HG03103 (cell line): ENCODE measurements at regions not wholly inside any gene's neighbourhood (a gene's known extent, or its start where the extent isn't known, plus 50 kb on each side); places are given as distances from the start of the nearest gene placed in this dataset.
"Not testable (repeated sequence)": the region's sequence is repeated elsewhere in the genome, so short reads cannot be mapped to it uniquely, and the experiment has no call there.

Experiments
- ATAC-seq: cut with Tn5 transposase; IDR thresholded peaks from one replicate; pipeline ENCODE4 v1.9.1; 2021; ENCODE audit warnings: low read depth; ENCODE audit not compliant: unreplicated experiment

GRCh38 chr16:64736857-64737256 is 385.0 kb downstream of the CDH11 start:
- no peak for ATAC-seq

- no peak for ATAC-seq
Measured at GRCh38 chr16:64731891-64732290, 390.0 kb downstream of the CDH11 start.

DNA sequence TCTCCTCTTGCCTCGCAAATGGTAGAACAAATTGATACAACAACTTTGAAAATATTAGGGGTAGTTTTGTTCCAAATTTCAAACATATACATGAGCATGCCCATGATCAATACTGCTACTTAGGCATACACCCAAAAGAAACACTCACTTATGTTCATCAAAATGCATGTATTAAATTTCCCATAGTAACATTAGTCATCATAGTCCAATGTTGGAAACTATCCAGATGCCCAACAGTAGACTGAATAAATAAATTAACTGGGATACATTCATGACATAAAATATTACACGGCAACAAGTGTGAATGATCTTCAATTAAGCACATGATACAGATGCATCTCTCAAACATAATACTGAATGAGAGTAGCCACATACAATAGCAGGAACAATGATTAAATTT is 391.6 kb downstream of the CDH11 start:
- ATAC-seq, result no peak

DNA sequence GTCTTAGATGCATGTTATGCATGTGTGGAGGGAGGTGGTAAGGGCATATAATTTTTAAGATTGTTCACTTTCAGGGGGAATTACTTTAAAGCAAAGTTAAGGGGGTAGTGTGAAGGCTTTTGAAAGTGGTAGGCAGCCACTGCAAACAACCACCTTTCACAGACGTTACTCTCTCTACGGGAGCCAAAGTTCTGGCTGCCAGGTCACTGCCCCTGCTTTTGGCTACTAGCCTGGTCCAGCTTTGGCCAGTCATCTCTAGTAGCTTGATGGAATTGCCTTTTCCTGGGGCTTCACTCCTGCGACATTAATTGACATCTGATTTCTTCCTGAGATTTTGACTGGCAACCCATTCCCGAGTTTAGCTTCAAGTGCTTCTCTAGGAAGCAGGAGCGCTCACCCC is 397.5 kb downstream of the CDH11 start:
- ATAC-seq, result no peak

DNA sequence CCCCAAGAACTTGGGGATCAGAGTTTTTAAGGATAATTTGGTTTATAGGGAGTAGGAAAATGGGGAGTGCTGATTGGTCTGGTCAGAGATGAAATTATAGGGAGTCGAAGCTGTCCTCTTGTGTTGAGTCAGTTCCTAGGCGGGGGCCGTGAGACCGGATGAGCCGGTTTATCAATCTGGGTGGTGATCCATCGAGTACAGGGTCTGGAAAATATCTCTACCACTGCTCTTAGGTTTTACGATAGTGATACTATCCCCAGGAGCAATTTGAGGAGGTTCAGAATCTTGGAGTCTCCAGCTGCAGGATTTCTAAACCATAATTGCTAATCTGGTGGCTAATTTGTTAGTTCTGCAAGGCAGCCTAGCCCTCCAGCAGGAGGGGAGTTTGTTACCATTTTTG is 403.4 kb downstream of the CDH11 start:
- no peak for ATAC-seq

GRCh38 chr16:64717871-64718270 is 404.0 kb downstream of the CDH11 start:
- no peak for ATAC-seq

- ATAC-seq, result no peak
Measured at GRCh38 chr16:64715624-64716023, 406.2 kb downstream of the CDH11 start.

DNA sequence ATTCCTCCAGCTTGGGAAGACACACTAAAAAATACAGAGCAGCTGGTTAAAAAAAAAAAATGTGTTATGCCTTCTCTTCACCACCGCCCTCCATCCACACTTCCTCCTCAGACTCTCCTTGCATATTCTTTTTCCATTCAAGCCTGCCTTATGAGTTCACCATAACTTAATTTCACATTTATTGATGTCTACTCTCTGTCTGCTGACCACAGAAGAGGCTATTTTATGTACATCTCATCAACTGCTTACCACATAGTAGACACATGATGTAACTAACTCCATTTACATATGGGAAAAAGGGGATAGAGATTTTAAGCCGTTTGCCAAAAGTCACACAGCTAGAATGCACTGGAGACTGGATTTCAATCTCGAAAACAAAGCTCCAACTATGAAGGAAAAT is 409.8 kb downstream of the CDH11 start:
- no peak for ATAC-seq

- no peak for ATAC-seq
Measured at GRCh38 chr16:64711596-64711995, 410.3 kb downstream of the CDH11 start.

DNA sequence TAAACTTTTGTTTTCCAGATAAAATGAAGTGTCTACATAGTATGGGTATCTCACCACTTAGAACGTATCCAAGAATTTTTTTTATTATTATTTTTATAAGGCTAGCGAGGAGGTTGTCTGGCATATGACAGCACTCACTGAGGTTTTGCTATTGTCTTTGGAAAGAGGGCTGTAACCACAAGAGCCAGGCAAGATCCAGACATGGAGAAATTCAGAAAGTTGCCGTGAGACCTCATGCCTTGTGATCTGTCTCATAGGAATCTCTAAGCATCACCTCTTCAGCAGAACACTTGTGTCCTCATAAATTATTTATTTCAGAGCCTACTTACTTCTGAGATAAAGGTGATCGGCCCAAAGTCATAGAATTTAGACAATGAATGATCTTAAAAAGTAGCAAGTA is 410.8 kb downstream of the CDH11 start:
- ATAC-seq, result no peak

- ATAC-seq, result no peak
Measured at GRCh38 chr16:64705443-64705842, 416.4 kb downstream of the CDH11 start.

DNA sequence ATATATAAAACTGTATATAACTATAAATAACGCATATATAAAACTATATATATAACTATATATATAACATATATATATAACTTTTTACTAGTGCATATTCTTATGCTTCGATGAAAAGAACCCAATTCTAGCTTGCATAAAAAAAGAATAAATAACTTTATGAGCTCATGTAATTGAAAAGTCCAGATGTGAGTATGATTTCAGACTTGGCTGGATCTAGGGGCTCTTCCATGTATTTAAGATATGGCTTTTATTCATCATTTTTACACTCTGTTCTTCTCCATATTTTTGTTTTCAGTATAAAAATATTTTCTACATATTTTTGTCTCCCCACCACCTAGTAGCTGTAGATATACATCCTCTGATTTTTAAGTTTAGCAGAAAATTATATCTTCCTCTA is 417.5 kb downstream of the CDH11 start:
- no peak for ATAC-seq

DNA sequence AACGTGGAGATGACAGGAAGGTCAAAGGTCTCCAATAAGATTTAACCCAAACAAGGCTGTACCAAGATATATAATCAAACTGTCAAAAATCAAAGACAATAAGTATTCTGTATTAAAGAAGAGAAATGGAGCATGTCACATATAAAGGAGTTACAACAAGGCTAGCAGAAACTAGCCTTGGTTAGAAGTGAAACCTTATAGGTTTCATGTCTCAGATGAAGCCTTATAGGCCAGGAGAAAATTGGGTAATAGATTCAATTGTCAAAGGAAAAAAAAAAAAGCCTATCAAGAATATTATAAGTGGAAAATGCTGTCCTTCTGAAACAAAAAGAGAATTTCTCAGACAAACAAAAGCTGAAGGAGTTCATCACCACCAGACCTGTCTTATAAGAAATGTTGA is 419.4 kb downstream of the CDH11 start:
- ATAC-seq, result no peak

DNA sequence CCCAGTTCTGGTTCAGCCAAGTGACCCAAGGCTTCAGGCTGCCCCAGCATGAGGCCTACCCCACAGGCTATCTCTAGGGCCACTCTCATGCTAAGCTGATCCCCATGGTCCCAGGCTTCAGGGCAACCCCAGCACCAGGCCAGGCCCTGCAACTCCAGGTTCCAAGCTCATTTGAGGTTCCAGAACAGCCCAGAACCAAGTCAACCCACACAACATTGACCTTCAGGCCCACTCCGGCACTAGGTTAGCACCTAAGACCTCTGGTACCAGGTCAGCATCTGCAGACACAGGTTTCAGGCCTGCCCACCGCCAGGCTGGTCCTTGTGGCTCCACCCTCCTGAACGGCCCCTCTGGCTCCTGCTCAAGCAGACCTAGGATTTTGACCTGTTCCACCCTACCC is 421.2 kb downstream of the CDH11 start:
- no peak for ATAC-seq

- no peak for ATAC-seq
Measured at GRCh38 chr16:64696866-64697265, 425.0 kb downstream of the CDH11 start.

- ATAC-seq, result no peak
Measured at GRCh38 chr16:64695684-64696083, 426.2 kb downstream of the CDH11 start.

DNA sequence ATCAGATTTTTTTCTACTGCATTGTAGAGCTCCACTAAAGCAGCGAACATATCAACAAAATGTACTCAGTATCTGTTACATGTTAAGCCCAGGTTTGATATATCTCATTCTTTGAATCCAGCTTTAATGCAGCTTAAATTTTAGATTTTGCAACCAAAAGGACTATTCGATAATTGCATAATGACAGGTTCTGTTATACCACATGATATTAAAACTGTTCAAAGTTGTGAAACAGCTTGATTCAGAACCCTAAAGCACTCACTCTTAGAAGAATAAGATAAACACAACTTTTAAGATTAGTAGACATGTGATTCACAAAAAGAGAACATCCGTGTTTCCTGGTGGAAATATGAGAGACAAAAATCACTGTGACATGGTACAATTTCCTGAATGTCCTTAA is 427.9 kb downstream of the CDH11 start:
- ATAC-seq, result no peak

DNA sequence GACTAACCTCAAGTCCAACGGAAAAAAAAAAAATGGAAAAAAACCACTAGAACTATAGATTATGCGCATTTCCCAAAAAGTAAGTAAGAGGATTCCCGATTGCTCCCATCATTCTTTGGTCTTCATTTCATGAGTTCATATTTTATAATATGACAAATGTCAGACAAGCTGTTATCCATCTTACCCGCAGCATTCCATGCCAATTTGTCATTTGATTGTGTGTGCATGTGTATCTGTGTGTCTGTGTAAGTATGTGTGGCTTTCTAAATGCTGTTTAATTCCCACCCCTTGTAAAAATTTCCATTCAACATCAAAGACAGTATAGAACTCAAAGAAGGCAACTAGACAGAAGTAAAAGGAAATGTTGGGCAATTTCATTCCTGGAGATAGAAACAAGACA is 434.1 kb downstream of the CDH11 start:
- no peak for ATAC-seq

DNA sequence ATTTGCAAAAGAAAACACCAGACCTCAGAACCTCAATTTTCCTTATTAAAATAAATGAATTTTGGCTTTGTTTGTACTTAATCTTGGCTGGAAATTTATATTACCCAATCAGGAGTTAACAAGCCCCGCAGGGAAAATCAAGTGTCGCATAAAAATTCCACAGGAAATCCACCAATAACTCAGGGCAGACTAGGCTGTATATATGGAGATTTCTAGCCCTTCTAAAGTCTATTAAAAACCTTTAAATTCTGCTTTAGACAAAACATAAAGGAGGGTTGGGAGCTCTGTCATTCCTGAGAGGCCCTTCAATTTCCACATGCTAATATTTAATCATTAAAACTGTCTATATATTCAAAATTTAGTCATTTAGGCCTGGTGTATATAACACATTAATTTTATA is 434.7 kb downstream of the CDH11 start:
- ATAC-seq, result no peak

DNA sequence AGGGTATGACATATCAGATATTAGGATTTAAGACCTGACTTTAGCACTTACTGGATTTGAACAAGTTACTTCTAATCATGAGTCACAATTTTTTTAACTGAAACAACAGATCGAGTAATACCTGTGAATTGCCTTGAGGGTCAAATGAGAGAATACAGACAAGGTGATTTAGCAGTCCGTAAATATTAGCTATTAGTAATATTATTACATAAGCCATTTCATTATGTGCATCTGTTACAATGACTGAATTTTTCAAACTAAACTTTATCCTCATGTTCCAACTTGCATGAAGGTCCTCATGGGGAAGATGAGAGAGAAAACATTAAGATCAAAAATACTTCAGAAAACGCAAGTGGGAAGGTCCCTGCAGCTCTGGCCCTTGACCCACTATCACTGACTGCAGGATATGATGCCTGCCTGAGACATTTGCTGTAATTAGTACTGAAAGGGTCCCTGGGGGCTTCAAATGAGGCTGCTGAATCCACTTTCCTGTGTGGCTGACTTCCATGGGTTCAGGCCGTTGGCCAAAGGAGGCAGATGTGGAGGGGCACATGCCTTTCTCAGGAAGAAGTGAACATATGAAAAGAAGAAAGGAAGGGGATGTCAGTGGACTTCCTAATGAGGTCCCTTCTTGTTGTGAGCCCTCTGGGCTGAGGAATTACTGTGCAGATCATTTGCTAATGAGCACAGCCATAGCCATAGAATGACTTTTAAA is 441.7 kb downstream of the CDH11 start:
- ATAC-seq, result no peak

DNA sequence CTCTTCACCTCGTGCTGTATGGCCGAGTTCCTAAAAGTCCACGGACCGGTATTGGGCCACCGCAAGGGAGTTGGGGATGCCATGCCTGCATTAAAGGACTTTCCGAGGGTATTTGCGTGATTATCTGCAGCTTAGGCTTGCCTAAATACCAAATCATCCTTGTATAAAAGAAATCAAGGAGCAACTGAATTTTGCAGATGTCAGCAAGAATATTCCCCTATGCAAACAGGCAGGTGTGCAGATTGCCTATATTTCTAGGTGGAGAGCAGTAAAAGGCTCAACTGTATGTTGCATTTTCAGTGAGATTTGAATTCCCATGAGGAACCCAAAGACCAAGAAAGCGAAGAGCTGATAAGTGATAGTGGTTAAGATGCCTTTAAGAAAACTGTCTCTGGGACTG is 452.3 kb downstream of the CDH11 start:
- ATAC-seq, result no peak

DNA sequence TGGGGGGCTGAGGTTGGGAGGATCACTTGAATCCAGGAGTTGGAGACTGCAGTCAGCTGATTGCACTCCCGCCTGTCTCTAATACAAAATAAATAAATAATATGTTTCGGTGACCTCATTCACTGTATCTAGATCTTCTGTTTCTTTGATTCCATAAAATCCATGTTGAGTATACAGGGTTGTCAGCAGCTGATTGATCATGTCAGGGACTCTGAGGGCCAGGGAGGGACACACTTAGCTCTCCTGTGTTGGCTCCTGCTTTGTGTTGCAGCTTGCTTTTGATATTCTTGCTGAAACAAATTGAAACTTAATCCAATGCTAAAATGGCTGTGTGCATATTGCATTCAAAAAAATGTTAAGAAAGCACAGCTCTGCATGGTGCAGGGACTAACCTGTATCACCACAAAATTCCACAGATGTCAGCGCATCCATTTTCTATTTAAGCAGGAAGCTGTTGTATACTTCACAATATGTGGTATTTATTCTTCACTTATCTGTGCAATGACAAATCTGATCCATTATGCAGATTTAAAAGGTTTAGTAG is 454.5 kb downstream of the CDH11 start:
- ATAC-seq, result no peak

DNA sequence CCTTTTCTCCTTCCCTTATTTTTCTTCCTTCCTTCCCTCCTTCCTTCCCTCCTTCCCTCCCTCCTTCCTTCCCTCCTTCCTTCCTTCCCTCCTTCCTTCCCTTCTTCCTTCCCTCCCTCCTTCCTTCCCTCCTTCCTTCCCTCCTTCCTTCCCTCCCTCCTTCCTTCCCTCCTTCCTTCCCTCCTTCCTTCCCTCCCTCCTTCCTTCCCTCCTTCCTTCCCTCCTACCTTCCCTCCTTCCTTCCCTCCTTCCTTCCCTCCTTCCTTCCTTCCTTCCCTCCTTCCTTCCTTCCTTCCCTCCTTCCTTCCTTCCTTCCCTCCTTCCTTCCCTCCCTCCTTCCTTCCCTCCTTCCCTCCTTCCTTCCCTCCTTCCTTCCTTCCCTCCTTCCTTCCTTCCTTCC is 459.6 kb downstream of the CDH11 start:
- not testable (repeated sequence) for ATAC-seq
